ENCODE measurements at regions not wholly inside any gene's neighbourhood (a gene's known extent, or its start where the extent isn't known, plus 50 kb on each side); places are given as distances from the start of the nearest gene placed in this dataset.

DNA sequence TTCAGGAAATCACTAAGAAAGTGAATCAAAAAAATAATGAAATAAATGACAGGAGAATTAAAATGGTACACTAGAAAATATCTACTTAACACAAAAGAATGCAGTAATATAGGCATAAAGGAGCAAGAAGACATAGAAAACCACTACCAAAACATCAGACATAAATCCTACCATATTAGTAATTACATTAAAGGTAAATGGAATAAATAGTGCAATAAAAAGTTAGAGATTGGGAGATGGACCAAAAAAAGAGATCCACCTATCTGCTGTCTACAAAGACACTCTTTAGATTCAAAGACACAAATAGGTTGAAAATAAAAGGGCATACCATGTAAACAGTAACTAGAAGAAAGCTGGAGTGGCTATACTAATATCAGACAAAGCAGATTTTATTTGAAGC, 167.0 kb upstream of the SAMSN1 start:
- H3K27me3 ChIP-seq (ENCODE audit: insufficient read depth, low read length): no peaks in the 10 kb centered on the region
- H2AFZ ChIP-seq (ENCODE audit: low read length): no peak overlapping the region
- no peaks in the 10 kb centered on the region for H4K20me1 ChIP-seq (ENCODE audit: control insufficient read depth, insufficient read depth, insufficient read length)
- H3K27me3 Mint-ChIP-seq (ENCODE audit: low read depth): no peaks in the 10 kb centered on the region
- H2BK15ac ChIP-seq (ENCODE audit: low read depth, low read length): no peak overlapping the region
- no peak overlapping the region for H2BK20ac ChIP-seq (ENCODE audit: low read depth, low read length, poor library complexity, severe bottlenecking)
- H2AK5ac ChIP-seq (ENCODE audit: insufficient read length, low read length): no peak overlapping the region
- H3K9me3 ChIP-seq (ENCODE audit: control insufficient read depth, low read depth, low read length): no peaks in the 10 kb centered on the region
- DNase-seq: no peak
- no peak overlapping the region for H3K27ac Mint-ChIP-seq
- H3K23ac ChIP-seq (ENCODE audit: insufficient read length, low read depth, low read length): no peak overlapping the region
- TF ChIP-seq, protein P1, sequence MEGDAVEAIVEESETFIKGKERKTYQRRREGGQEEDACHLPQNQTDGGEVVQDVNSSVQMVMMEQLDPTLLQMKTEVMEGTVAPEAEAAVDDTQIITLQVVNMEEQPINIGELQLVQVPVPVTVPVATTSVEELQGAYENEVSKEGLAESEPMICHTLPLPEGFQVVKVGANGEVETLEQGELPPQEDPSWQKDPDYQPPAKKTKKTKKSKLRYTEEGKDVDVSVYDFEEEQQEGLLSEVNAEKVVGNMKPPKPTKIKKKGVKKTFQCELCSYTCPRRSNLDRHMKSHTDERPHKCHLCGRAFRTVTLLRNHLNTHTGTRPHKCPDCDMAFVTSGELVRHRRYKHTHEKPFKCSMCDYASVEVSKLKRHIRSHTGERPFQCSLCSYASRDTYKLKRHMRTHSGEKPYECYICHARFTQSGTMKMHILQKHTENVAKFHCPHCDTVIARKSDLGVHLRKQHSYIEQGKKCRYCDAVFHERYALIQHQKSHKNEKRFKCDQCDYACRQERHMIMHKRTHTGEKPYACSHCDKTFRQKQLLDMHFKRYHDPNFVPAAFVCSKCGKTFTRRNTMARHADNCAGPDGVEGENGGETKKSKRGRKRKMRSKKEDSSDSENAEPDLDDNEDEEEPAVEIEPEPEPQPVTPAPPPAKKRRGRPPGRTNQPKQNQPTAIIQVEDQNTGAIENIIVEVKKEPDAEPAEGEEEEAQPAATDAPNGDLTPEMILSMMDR (conservative IDR thresholded peaks at IDR 0.05): no peak
- no peaks in the 10 kb centered on the region for H3K4me1 Mint-ChIP-seq
- H3K9me3 Mint-ChIP-seq: peaks cover 5 to 10% of the 10 kb centered on the region in 2 experiments; a peak in 4 of 5 replicates
- no peak overlapping the region for H4K5ac ChIP-seq (ENCODE audit: insufficient read length, low read depth, low read length)
- no peaks in the 10 kb centered on the region for H3K79me1 ChIP-seq (ENCODE audit: insufficient read depth, low read depth, low read length, poor library complexity, severe bottlenecking)
- no peak overlapping the region for H3K9ac ChIP-seq (ENCODE audit: extremely low read depth, insufficient read length, low read length)
- no peaks in the 10 kb centered on the region for H3K79me2 ChIP-seq (ENCODE audit: insufficient read depth, low read length)
- no peaks in the 10 kb centered on the region for H3K23me2 ChIP-seq (ENCODE audit: insufficient read length, low read depth, low read length, poor library complexity, severe bottlenecking)
- H4K91ac ChIP-seq (ENCODE audit: insufficient read length, low read depth, low read length): no peak overlapping the region
- no peak overlapping the region for H2BK120ac ChIP-seq (ENCODE audit: low read depth, low read length, poor library complexity, severe bottlenecking)
- no peak overlapping the region for H3K56ac ChIP-seq (ENCODE audit: insufficient read length, low read depth, low read length)
- no peak overlapping the region for H3K14ac ChIP-seq (ENCODE audit: insufficient read depth, low read length)
- no peaks in the 10 kb centered on the region for H3K4me1 ChIP-seq (ENCODE audit: insufficient read depth, low read length)
- H3K27ac ChIP-seq (ENCODE audit: insufficient read length, low read depth, low read length): no peak overlapping the region
- no peak overlapping the region for H4K8ac ChIP-seq (replicated peaks; ENCODE audit: insufficient read length, low read depth, low read length)
- no peak overlapping the region for H3T11ph ChIP-seq (ENCODE audit: low read length)
- no peak overlapping the region for H3K4me3 Mint-ChIP-seq
- H3K4me2 ChIP-seq (ENCODE audit: insufficient read depth, insufficient read length, low read length): no peak overlapping the region
- peaks cover 0 to 5% (median 0%) of the 10 kb centered on the region in 3 experiments; a peak in 1 of 7 replicates for H3K36me3 Mint-ChIP-seq (ENCODE audit: insufficient read depth in 1 of 3, low read depth in 3 of 3)
- no peak overlapping the region for H2BK12ac ChIP-seq (ENCODE audit: insufficient read length, low read depth, low read length)
- no peak overlapping the region for H2BK5ac ChIP-seq (ENCODE audit: insufficient read length, low read length)
- H3K4ac ChIP-seq (ENCODE audit: low read depth, low read length): no peak overlapping the region
- no peak overlapping the region for H3K18ac ChIP-seq (ENCODE audit: insufficient read length, low read depth, low read length)

Data from H9 (cell line).